Liver (tissue), 8 donors: ENCODE measurements at regions not wholly inside any gene's neighbourhood (a gene's known extent, or its start where the extent isn't known, plus 50 kb on each side); places are given as distances from the start of the nearest gene placed in this dataset.

Experiments
- DNase-seq: peaks from one replicate; pipeline ENCODE4 v3.0.0-alpha.2; 2017; ENCODE audit warnings: low spot score
- H3K27ac ChIP-seq, 2 donors: one replicate each; pipeline ENCODE4 v1.7.0; 2013; ENCODE audit warnings: inconsistent platforms in 2 of 2, low read length in 2 of 2, control low read depth in 1 of 2, low read depth in 1 of 2, mild to moderate bottlenecking in 1 of 2
- H3K27me3 ChIP-seq, 4 donors: one replicate each; pipeline versions ENCODE4 v1.6.1 to v1.7.0; 2013; ENCODE audit warnings: low read length in 3 of 4, inconsistent platforms in 1 of 4, mild to moderate bottlenecking in 1 of 4, moderate library complexity in 1 of 4; ENCODE audit not compliant: control insufficient read depth in 4 of 4, insufficient read depth in 4 of 4
- H3K36me3 ChIP-seq, 4 donors: one replicate each; pipeline versions ENCODE4 v1.6.1 to v1.7.0; 2013; ENCODE audit warnings: low read length in 3 of 4, mild to moderate bottlenecking in 3 of 4, low read depth in 1 of 4, moderate library complexity in 1 of 4; ENCODE audit not compliant: control insufficient read depth in 4 of 4, insufficient read depth in 3 of 4
- H3K4me1 ChIP-seq, 4 donors: one replicate each; pipeline versions ENCODE4 v1.6.1 to v1.7.0; 2013; ENCODE audit warnings: low read length in 3 of 4, mild to moderate bottlenecking in 3 of 4, moderate library complexity in 1 of 4; ENCODE audit not compliant: control insufficient read depth in 4 of 4, insufficient read depth in 4 of 4
- H3K4me3 ChIP-seq, 3 donors: one replicate each; pipeline versions ENCODE4 v1.6.1 to v1.7.0; 2013; ENCODE audit warnings: low read length in 3 of 3, control low read depth in 1 of 3, low read depth in 1 of 3, mild to moderate bottlenecking in 1 of 3
- H3K9ac ChIP-seq, 2 donors: one replicate each; pipeline ENCODE4 v1.7.0; 2013; ENCODE audit warnings: low read length in 2 of 2, mild to moderate bottlenecking in 2 of 2, moderate library complexity in 2 of 2, control low read depth in 1 of 2, low read depth in 1 of 2
- H3K9me3 ChIP-seq, 4 donors: one replicate each; pipeline versions ENCODE4 v1.6.1 to v1.7.0; 2013; ENCODE audit warnings: low read length in 3 of 4; ENCODE audit not compliant: control insufficient read depth in 4 of 4
- ATF3 ChIP-seq: IDR thresholded peaks from 2 replicates; pipeline ENCODE4 v1.6.1; 2016; ENCODE audit warnings: antibody characterized with exemption
- CTCF ChIP-seq: fragments of 150-350 bp; IDR thresholded peaks from 2 replicates; pipeline ENCODE4 v1.5.1; 2017; ENCODE audit warnings: improper control_type of control experiment, low read depth, low read length; ENCODE audit not compliant: missing input control
- EGR1 ChIP-seq, 2 donors: IDR thresholded peaks; 2 replicates each; pipeline ENCODE4 v1.6.1; 2016 to 2018; ENCODE audit warnings: antibody characterized with exemption in 2 of 2, low read depth in 2 of 2
- FOXA1 ChIP-seq: IDR thresholded peaks from 2 replicates; pipeline ENCODE4 v1.6.1; 2016; ENCODE audit warnings: antibody characterized with exemption
- FOXA2 ChIP-seq: IDR thresholded peaks from 2 replicates; pipeline ENCODE4 v1.6.1; 2016; ENCODE audit warnings: antibody characterized with exemption
- GABPA ChIP-seq, 2 donors: IDR thresholded peaks in 1 of 2; conservative IDR thresholded peaks in 1 of 2; 2 replicates each; pipeline ENCODE4 v1.6.1; 2016; ENCODE audit warnings: antibody characterized with exemption in 2 of 2, mild to moderate bottlenecking in 1 of 2, moderate library complexity in 1 of 2
- HNF4A ChIP-seq, 2 donors: conservative IDR thresholded peaks; 2 replicates each; pipeline ENCODE4 v1.6.1; 2016; ENCODE audit warnings: antibody characterized with exemption in 2 of 2, mild to moderate bottlenecking in 2 of 2
- HNF4G ChIP-seq: IDR thresholded peaks from 2 replicates; pipeline ENCODE4 v1.6.1; 2016; ENCODE audit warnings: antibody characterized with exemption
- JUND ChIP-seq, 2 donors: IDR thresholded peaks; 2 replicates each; pipeline ENCODE4 v1.6.1; 2016; ENCODE audit warnings: antibody characterized with exemption in 2 of 2
- MAX ChIP-seq: IDR thresholded peaks from 2 replicates; pipeline ENCODE4 v1.6.1; 2016; ENCODE audit warnings: antibody characterized with exemption
- NR2F2 ChIP-seq: IDR thresholded peaks from 2 replicates; pipeline ENCODE4 v1.6.1; 2016; ENCODE audit warnings: antibody characterized with exemption
- RAD21 ChIP-seq, 2 donors: IDR thresholded peaks; 2 replicates each; pipeline ENCODE4 v1.6.1; 2016; ENCODE audit warnings: antibody characterized with exemption in 2 of 2, mild to moderate bottlenecking in 2 of 2
- REST ChIP-seq: IDR thresholded peaks from 2 replicates; pipeline ENCODE4 v1.6.1; 2016; ENCODE audit warnings: antibody characterized with exemption, mild to moderate bottlenecking
- RXRA ChIP-seq, 2 donors: IDR thresholded peaks; 2 replicates each; pipeline ENCODE4 v1.6.1; 2017 to 2018; ENCODE audit warnings: antibody characterized with exemption in 2 of 2, mild to moderate bottlenecking in 1 of 2
- SP1 ChIP-seq: IDR thresholded peaks from 2 replicates; pipeline ENCODE4 v1.6.1; 2018; ENCODE audit warnings: antibody characterized with exemption, mild to moderate bottlenecking
- TAF1 ChIP-seq: conservative IDR thresholded peaks from 2 replicates; pipeline ENCODE4 v1.6.1; 2016; ENCODE audit warnings: antibody characterized with exemption, mild to moderate bottlenecking
- YY1 ChIP-seq: IDR thresholded peaks from 2 replicates; pipeline ENCODE4 v1.6.1; 2016; ENCODE audit warnings: antibody characterized with exemption, mild to moderate bottlenecking
- WGBS: extraction: QIAGEN DNeasy Blood & Tissue Kit; methylation state at CpG from one replicate; pipeline ENCODE4 v1.1.7; 2013; 5-methylcytosine and 5-hydroxymethylcytosine counted together
- donor health status: healthy.
- donor health status: healthy.
- donor health status: healthy.
- donor health status: healthy.
- donor health status: healthy.

GRCh38 chr18:78659057-78659456 lies 320.6 kb upstream of the SALL3 start:
- Histone ChIP-seq H3K9ac (no peak overlapping the region), H3K27me3 (peaks cover 0 to 3% (median 0%) of the 10 kb centered on the region in 4 donors), H3K4me3 (no peak overlapping the region), H3K4me1 (no peaks in the 10 kb centered on the region), H3K36me3 (no peaks in the 10 kb centered on the region), H3K27ac (no peak overlapping the region), H3K9me3 (peaks cover 0 to 2% (median 0%) of the 10 kb centered on the region in 4 donors)
- TF ChIP-seq SP1 (no peak), RXRA (IDR thresholded peaks at IDR 0.05) (no peak), MAX (no peak), YY1 (no peak), GABPA (IDR thresholded peaks at IDR 0.05 in 1 of 2, conservative IDR thresholded peaks at IDR 0.05 in 1 of 2) (no peak), NR2F2 (no peak), EGR1 (IDR thresholded peaks at IDR 0.05; ENCODE audit: low read depth in 2 of 2) (no peak), REST (no peak), ATF3 (no peak), HNF4G (no peak), JUND (IDR thresholded peaks at IDR 0.05) (no peak), TAF1 (no peak), FOXA2 (no peak), HNF4A (conservative IDR thresholded peaks at IDR 0.05) (no peak), FOXA1 (no peak)
- 81% methylated on average over 14 of the region's 14 CpGs for WGBS
- no peak for DNase-seq

- WGBS = 36% methylated on average over 16 of the region's 16 CpGs
- Histone ChIP-seq H3K36me3 (no peaks in the 10 kb centered on the region), H3K27me3 (peaks cover 0 to 3% (median 0%) of the 10 kb centered on the region in 4 donors), H3K9ac (no peak overlapping the region), H3K4me3 (no peak overlapping the region), H3K9me3 (peaks cover 0 to 2% (median 0%) of the 10 kb centered on the region in 4 donors), H3K27ac (no peak overlapping the region), H3K4me1 (no peaks in the 10 kb centered on the region)
- TF ChIP-seq ATF3 (no peak), FOXA2 (no peak), RAD21 (IDR thresholded peaks at IDR 0.05) (peak in 1 of 2 donors; percentile 32)
- no peak for DNase-seq
Measured at GRCh38 chr18:78659748-78660147, 319.9 kb upstream of the SALL3 start.

- H3K4me3 ChIP-seq = no peak overlapping the region
- WGBS = 77% methylated on average over 10 of the region's 10 CpGs
- no peak overlapping the region for H3K9ac ChIP-seq
- no peaks in the 10 kb centered on the region for H3K4me1 ChIP-seq
- no peaks in the 10 kb centered on the region for H3K36me3 ChIP-seq
- no peaks in the 10 kb centered on the region for H3K9me3 ChIP-seq
- no peak overlapping the region for H3K27ac ChIP-seq
- TF ChIP-seq CTCF (no peak), MAX (no peak), YY1 (no peak), EGR1 (IDR thresholded peaks at IDR 0.05; ENCODE audit: low read depth in 2 of 2) (no peak), TAF1 (no peak), FOXA1 (no peak), REST (no peak), FOXA2 (no peak), JUND (IDR thresholded peaks at IDR 0.05) (no peak), HNF4G (no peak), GABPA (IDR thresholded peaks at IDR 0.05 in 1 of 2, conservative IDR thresholded peaks at IDR 0.05 in 1 of 2) (no peak)
- H3K27me3 ChIP-seq = peaks cover 0 to 3% (median 0%) of the 10 kb centered on the region in 4 donors
- DNase-seq = no peak
Measured at GRCh38 chr18:78660311-78660710, 319.3 kb upstream of the SALL3 start.
